ENCODE measurements at regions not wholly inside any gene's neighbourhood (a gene's known extent, or its start where the extent isn't known, plus 50 kb on each side); places are given as distances from the start of the nearest gene placed in this dataset.
"Not testable (repeated sequence)": the region's sequence is repeated elsewhere in the genome, so short reads cannot be mapped to it uniquely, and the experiment has no call there.

GRCh38 chr13:76330761-76331160 lies 555.4 kb downstream of the KCTD12 start:
- no peak for DNase-seq

- no peak for DNase-seq
These were observed 556.2 kb downstream of the KCTD12 start for GRCh38 chr13:76329866-76330580.

- DNase-seq = no peak
These were observed 557.2 kb downstream of the KCTD12 start for GRCh38 chr13:76329004-76329403.

- no peak for DNase-seq
These were observed 559.9 kb downstream of the KCTD12 start for GRCh38 chr13:76326343-76326742.

GRCh38 chr13:76319921-76320320 lies 566.3 kb downstream of the KCTD12 start:
- DNase-seq = no peak

GRCh38 chr13:76316998-76317527 lies 569.1 kb downstream of the KCTD12 start:
- DNase-seq = no peak

GRCh38 chr13:76314495-76314894 lies 571.7 kb downstream of the KCTD12 start:
- DNase-seq = no peak

- DNase-seq = no peak
These were observed 579.1 kb downstream of the KCTD12 start for GRCh38 chr13:76307142-76307541.

- no peak for DNase-seq
These were observed 585.5 kb downstream of the KCTD12 start for GRCh38 chr13:76300688-76301087.

- no peak for DNase-seq
These were observed 588.9 kb downstream of the KCTD12 start for GRCh38 chr13:76297331-76297730.

- no peak for DNase-seq
These were observed 589.5 kb downstream of the KCTD12 start for GRCh38 chr13:76296751-76297150.

GRCh38 chr13:76295020-76295419 lies 591.2 kb downstream of the KCTD12 start:
- DNase-seq = not testable (repeated sequence)

- DNase-seq = no peak
These were observed 592.5 kb downstream of the KCTD12 start for GRCh38 chr13:76293751-76294150.

GRCh38 chr13:76293346-76293745 lies 592.9 kb downstream of the KCTD12 start:
- no peak for DNase-seq

GRCh38 chr13:76292726-76293125 lies 593.5 kb downstream of the KCTD12 start:
- no peak for DNase-seq

GRCh38 chr13:76292031-76292430 lies 594.2 kb downstream of the KCTD12 start:
- no peak for DNase-seq

- no peak for DNase-seq
These were observed 596.6 kb downstream of the KCTD12 start for GRCh38 chr13:76289558-76289957.

- DNase-seq = no peak
These were observed 600.0 kb downstream of the KCTD12 start for GRCh38 chr13:76286178-76286577.

GRCh38 chr13:76285463-76285862 lies 600.7 kb downstream of the KCTD12 start:
- no peak for DNase-seq

GRCh38 chr13:76279766-76280165 lies 606.4 kb downstream of the KCTD12 start:
- not testable (repeated sequence) for DNase-seq

- DNase-seq = no peak
These were observed 614.4 kb downstream of the KCTD12 start for GRCh38 chr13:76271728-76272232.

- not testable (repeated sequence) for DNase-seq
These were observed 617.9 kb downstream of the KCTD12 start for GRCh38 chr13:76268307-76268706.

GRCh38 chr13:76267216-76267615 lies 619.0 kb downstream of the KCTD12 start:
- no peak for DNase-seq

GRCh38 chr13:76266561-76266960 lies 619.6 kb downstream of the KCTD12 start:
- no peak for DNase-seq

GRCh38 chr13:76250211-76250610 lies 614.1 kb downstream of the LMO7 start:
- DNase-seq = no peak

Data from activated naive CD4-positive, alpha-beta T cell treated with Interleukin-2 at 50 U/mL for 16 hours (primary cell).